ENCODE measurements at regions not wholly inside any gene's neighbourhood (a gene's known extent, or its start where the extent isn't known, plus 50 kb on each side); places are given as distances from the start of the nearest gene placed in this dataset.

- H3K4me3 ChIP-seq (ENCODE audit: extremely low read depth in 1 of 4, insufficient read depth in 2 of 4, low read depth in 3 of 4, low read length in 4 of 4): no peak overlapping the region
- no peaks in the 10 kb centered on the region for H3K79me2 ChIP-seq (ENCODE audit: control insufficient read depth in 1 of 2, insufficient read depth in 2 of 2, low read length in 2 of 2)
- no peaks in the 10 kb centered on the region for H3K79me1 ChIP-seq (ENCODE audit: low read depth, low read length)
- H3K27me3 ChIP-seq (replicated peaks in 1 of 4; ENCODE audit: control insufficient read depth in 3 of 4, extremely low read depth in 1 of 4, insufficient read depth in 3 of 4, low read length in 3 of 4): no peaks in the 10 kb centered on the region
- no peak overlapping the region for H3K27ac ChIP-seq (ENCODE audit: low read depth, low read length)
- 92% methylated on average over 6 of the region's 6 CpGs; no CpG with 5 or more reads in 1 of the 2 experiments for WGBS, 2 experiments (ENCODE audit: extremely low coverage in 1 of 2, insufficient coverage in 1 of 2, insufficient read length in 1 of 2, insufficient replicate concordance in 2 of 2, low coverage in 1 of 2, low lambda C conversion rate in 2 of 2, missing lambda C conversion rate in 1 of 2)
- no peak overlapping the region for H2BK12ac ChIP-seq (ENCODE audit: low read depth, low read length)
- H3K23me2 ChIP-seq (ENCODE audit: low read depth, low read length): no peaks in the 10 kb centered on the region
- no peaks in the 10 kb centered on the region for H3K36me3 ChIP-seq (ENCODE audit: control insufficient read depth in 2 of 4, insufficient read depth in 4 of 4, low read length in 3 of 4)
- no peak for DNase-seq (ENCODE audit: low read depth in 1 of 2, low spot score in 2 of 2)
- H3K9ac ChIP-seq (replicated peaks in 1 of 4; ENCODE audit: extremely low read depth in 1 of 4, low read depth in 3 of 4, low read length in 3 of 4): no peak overlapping the region
- no peak overlapping the region for H2AFZ ChIP-seq (ENCODE audit: low read length)
- H2BK5ac ChIP-seq (ENCODE audit: low read depth, low read length): no peak overlapping the region
- TF ChIP-seq SIN3A (conservative IDR thresholded peaks at IDR 0.05 in 1 of 2, IDR thresholded peaks at IDR 0.05 in 1 of 2; ENCODE audit: low read depth in 1 of 2, low read length in 2 of 2) (no peak), SAP30 (IDR thresholded peaks at IDR 0.05; ENCODE audit: insufficient read depth, insufficient replicate concordance, low read length) (no peak), TEAD4 (IDR thresholded peaks at IDR 0.05; ENCODE audit: low read depth, low read length) (no peak), TBP (IDR thresholded peaks at IDR 0.05; ENCODE audit: low read depth, low read length) (no peak)
- H3K4me2 ChIP-seq (ENCODE audit: insufficient read depth in 1 of 2, low read depth in 2 of 2, low read length in 2 of 2): no peak overlapping the region
- no peak for FAIRE-seq
- H2BK20ac ChIP-seq (ENCODE audit: low read length): no peak overlapping the region
- H2AK5ac ChIP-seq (ENCODE audit: low read depth, low read length): no peak overlapping the region
- CTCF ChIA-PET (ENCODE audit: partially characterized antibody): interaction anchor here (1.3 kb wide), 1 partner anchor 10 kb away, joined by 3 read pairs; no protein-coding TSS in a partner anchor
- no peak overlapping the region for H2BK120ac ChIP-seq (replicated peaks; ENCODE audit: low read depth, low read length)
- no peak overlapping the region for H4K5ac ChIP-seq (ENCODE audit: insufficient read length, low read depth, low read length)
- H4K20me1 ChIP-seq (replicated peaks in 1 of 2; ENCODE audit: control insufficient read depth in 1 of 2, insufficient read depth in 2 of 2, low read length in 2 of 2): no peaks in the 10 kb centered on the region
- POLR2A ChIA-PET (ENCODE audit: partially characterized antibody): no interaction called here
- H3K9me3 ChIP-seq (ENCODE audit: insufficient read depth in 2 of 2, low read depth in 1 of 2, low read length in 1 of 2): no peaks in the 10 kb centered on the region
- H3K4ac ChIP-seq (replicated peaks; ENCODE audit: insufficient read length, low read depth, low read length): no peak overlapping the region
- H2BK15ac ChIP-seq (ENCODE audit: low read length): no peak overlapping the region
- H3K56ac ChIP-seq (replicated peaks; ENCODE audit: insufficient read length, low read depth, low read length): no peak overlapping the region
- H3K4me1 ChIP-seq (replicated peaks in 1 of 4; ENCODE audit: control insufficient read depth in 3 of 4, insufficient read depth in 4 of 4, low read length in 3 of 4): no peaks in the 10 kb centered on the region
- H3K23ac ChIP-seq (ENCODE audit: insufficient read length): no peak overlapping the region
- no peak overlapping the region for H4K8ac ChIP-seq (ENCODE audit: extremely low read depth, insufficient read depth, low read length)
- no peak overlapping the region for H3K14ac ChIP-seq (ENCODE audit: insufficient read length)
- H3K18ac ChIP-seq (ENCODE audit: extremely low read depth, low read length): no peak overlapping the region
- H4K91ac ChIP-seq (replicated peaks; ENCODE audit: insufficient read length, low read length): no peak overlapping the region
These were observed 123.0 kb downstream of the LYPLAL1 start for GRCh38 chr1:219296430-219297355.
